ENCODE measurements at regions not wholly inside any gene's neighbourhood (a gene's known extent, or its start where the extent isn't known, plus 50 kb on each side); places are given as distances from the start of the nearest gene placed in this dataset.
A peak's percentile ranks its signal among the peaks of the same experiment; 100 is the strongest.

DNA sequence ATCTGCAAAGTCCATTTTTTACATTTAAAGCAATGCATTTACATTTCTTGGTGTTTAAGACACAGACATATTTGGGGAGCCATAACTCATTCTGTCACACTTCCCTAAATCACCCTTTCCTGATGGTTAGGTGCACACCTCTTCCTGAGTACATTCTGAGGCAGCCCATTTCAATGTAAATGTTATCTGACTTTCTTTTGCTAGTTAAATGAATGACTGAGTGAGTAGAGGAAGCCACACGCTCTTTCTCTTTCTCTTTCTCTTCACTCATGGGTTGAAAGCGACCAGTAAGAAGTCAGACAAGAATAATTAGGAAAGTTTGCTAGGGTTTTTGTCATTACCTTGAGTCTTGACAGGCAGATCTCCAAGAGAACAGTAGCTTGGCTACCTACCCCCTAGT lies 143.1 kb downstream of the S1PR1 start:
- DNase-seq, result no peak
- H3K9me3 ChIP-seq (replicated peaks; ENCODE audit: control insufficient read depth, low read depth, low read length), result no peaks in the 10 kb centered on the region
- H3K4me1 ChIP-seq (ENCODE audit: control insufficient read depth, insufficient read depth, low read length), result no peaks in the 10 kb centered on the region
- no peak overlapping the region for H3K4me3 ChIP-seq (ENCODE audit: low read length)
- H3K27me3 ChIP-seq (ENCODE audit: control insufficient read depth, insufficient read depth, low read length), result no peaks in the 10 kb centered on the region
- H3K36me3 ChIP-seq (ENCODE audit: control insufficient read depth, insufficient read depth, low read length), result no peaks in the 10 kb centered on the region
- no peak overlapping the region for H3K27ac ChIP-seq (ENCODE audit: low read length)
- no CpG with 5 or more reads among the region's 2 CpGs for WGBS (ENCODE audit: insufficient coverage)

- H3K4me3 ChIP-seq (ENCODE audit: low read length), result no peak overlapping the region
- H3K27me3 ChIP-seq (ENCODE audit: control insufficient read depth, insufficient read depth, low read length), result no peaks in the 10 kb centered on the region
- H3K9me3 ChIP-seq (replicated peaks; ENCODE audit: control insufficient read depth, low read depth, low read length), result no peaks in the 10 kb centered on the region
- WGBS (ENCODE audit: insufficient coverage), result 44% methylated on average over 3 of the region's 3 CpGs
- no peaks in the 10 kb centered on the region for H3K36me3 ChIP-seq (ENCODE audit: control insufficient read depth, insufficient read depth, low read length)
- no peak for DNase-seq
- no peaks in the 10 kb centered on the region for H3K4me1 ChIP-seq (ENCODE audit: control insufficient read depth, insufficient read depth, low read length)
- no peak overlapping the region for H3K27ac ChIP-seq (ENCODE audit: low read length)
These were observed 145.3 kb downstream of the S1PR1 start for GRCh38 chr1:101382135-101382534.

DNA sequence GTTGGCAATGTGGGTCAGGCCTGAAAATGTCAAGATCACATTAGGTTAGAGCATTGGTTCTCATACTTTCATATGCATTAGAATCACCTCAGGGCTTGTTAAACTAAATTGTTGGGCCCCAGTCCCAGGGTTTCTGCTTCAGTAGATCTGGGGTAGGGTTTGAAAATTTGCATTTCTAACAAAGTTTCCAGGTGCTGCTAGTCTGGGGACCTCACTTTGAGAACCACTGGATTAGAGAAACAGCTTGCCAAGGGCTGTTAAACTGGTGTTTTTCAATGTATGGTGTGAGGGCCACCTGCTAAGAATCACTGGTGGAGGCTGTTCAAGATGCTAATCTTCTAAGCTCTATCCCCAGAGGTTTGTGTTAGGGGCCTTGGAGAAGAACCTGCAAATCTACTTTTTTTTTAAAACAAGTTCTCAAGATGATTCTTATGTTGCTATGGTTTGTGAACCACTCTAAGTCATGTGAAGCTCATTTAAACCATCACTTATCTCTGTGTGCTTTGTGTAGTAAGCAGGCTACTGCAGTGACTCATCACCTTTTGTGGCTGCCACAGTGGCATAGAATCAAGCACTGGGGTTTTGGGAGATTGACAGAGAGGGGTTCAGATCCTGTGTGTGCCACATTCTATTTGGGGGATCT lies 152.2 kb downstream of the S1PR1 start:
- no peak overlapping the region for H3K4me3 ChIP-seq (ENCODE audit: low read length)
- no peak for DNase-seq
- H3K27ac ChIP-seq (ENCODE audit: low read length), result no peak overlapping the region
- no peaks in the 10 kb centered on the region for H3K36me3 ChIP-seq (ENCODE audit: control insufficient read depth, insufficient read depth, low read length)
- H3K4me1 ChIP-seq (ENCODE audit: control insufficient read depth, insufficient read depth, low read length), result no peaks in the 10 kb centered on the region
- H3K27me3 ChIP-seq (ENCODE audit: control insufficient read depth, insufficient read depth, low read length), result no peaks in the 10 kb centered on the region
- H3K9me3 ChIP-seq (replicated peaks; ENCODE audit: control insufficient read depth, low read depth, low read length), result no peaks in the 10 kb centered on the region

DNA sequence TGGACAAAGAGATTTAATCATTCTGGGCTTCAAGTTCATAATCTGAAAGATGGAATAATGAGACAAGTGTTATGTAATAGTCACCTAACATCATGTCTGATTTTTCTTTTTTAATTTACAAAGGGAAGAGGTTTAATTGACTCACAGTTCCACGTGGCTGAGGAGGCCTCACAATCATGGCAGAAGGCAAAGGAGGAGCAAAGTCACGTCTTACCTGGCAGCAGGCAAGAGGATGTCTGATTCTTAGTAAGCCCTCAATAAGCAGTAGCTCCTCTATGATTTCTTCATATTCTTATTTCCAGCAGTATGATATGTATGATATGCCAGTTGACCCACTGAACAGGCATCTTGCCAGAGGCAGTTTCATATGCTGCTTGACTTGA lies 152.7 kb downstream of the S1PR1 start:
- H3K27ac ChIP-seq (ENCODE audit: low read length), result no peak overlapping the region
- H3K27me3 ChIP-seq (ENCODE audit: control insufficient read depth, insufficient read depth, low read length), result no peaks in the 10 kb centered on the region
- no peaks in the 10 kb centered on the region for H3K36me3 ChIP-seq (ENCODE audit: control insufficient read depth, insufficient read depth, low read length)
- no peak for DNase-seq
- no peaks in the 10 kb centered on the region for H3K4me1 ChIP-seq (ENCODE audit: control insufficient read depth, insufficient read depth, low read length)
- no peak overlapping the region for H3K4me3 ChIP-seq (ENCODE audit: low read length)
- no CpG with 5 or more reads among the region's 2 CpGs for WGBS (ENCODE audit: insufficient coverage)
- H3K9me3 ChIP-seq (replicated peaks; ENCODE audit: control insufficient read depth, low read depth, low read length), result no peaks in the 10 kb centered on the region

DNA sequence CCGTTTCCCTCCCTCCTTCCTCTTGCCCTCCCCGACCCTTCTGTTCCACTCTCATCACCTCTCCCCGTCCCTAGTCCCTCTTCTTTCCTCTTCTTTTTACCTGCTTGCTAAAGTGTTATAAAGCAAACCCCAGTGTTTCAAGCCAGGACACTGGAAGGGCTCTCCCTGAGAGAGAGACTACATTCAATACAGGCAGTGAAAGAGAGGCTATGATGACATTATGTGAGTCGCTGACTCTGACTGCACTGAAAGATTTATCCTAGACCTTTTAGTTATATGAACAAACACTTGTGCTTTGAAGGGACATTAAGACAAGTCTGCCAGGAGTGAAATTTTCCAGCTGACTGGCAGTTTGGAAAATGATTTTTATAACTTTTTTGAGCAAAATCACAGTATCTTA lies 155.7 kb downstream of the S1PR1 start:
- H3K27ac ChIP-seq (ENCODE audit: low read length), result no peak overlapping the region
- peak; percentile 24 for DNase-seq
- H3K4me3 ChIP-seq (ENCODE audit: low read length), result no peak overlapping the region
- H3K27me3 ChIP-seq (ENCODE audit: control insufficient read depth, insufficient read depth, low read length), result no peaks in the 10 kb centered on the region
- H3K9me3 ChIP-seq (replicated peaks; ENCODE audit: control insufficient read depth, low read depth, low read length), result no peaks in the 10 kb centered on the region
- no peaks in the 10 kb centered on the region for H3K4me1 ChIP-seq (ENCODE audit: control insufficient read depth, insufficient read depth, low read length)
- 61% methylated on average over 3 of the region's 4 CpGs for WGBS (ENCODE audit: insufficient coverage)
- no peaks in the 10 kb centered on the region for H3K36me3 ChIP-seq (ENCODE audit: control insufficient read depth, insufficient read depth, low read length)

GRCh38 chr1:101394041-101394440 lies 157.2 kb downstream of the S1PR1 start:
- Histone ChIP-seq H3K27me3 (ENCODE audit: control insufficient read depth, insufficient read depth, low read length) (no peaks in the 10 kb centered on the region), H3K9me3 (replicated peaks; ENCODE audit: control insufficient read depth, low read depth, low read length) (no peaks in the 10 kb centered on the region), H3K4me3 (ENCODE audit: low read length) (no peak overlapping the region), H3K36me3 (ENCODE audit: control insufficient read depth, insufficient read depth, low read length) (no peaks in the 10 kb centered on the region), H3K4me1 (ENCODE audit: control insufficient read depth, insufficient read depth, low read length) (no peaks in the 10 kb centered on the region), H3K27ac (ENCODE audit: low read length) (no peak overlapping the region)
- DNase-seq, result peak; percentile 48
- WGBS (ENCODE audit: insufficient coverage), result 45% methylated on average over 1 of the region's 2 CpGs

DNA sequence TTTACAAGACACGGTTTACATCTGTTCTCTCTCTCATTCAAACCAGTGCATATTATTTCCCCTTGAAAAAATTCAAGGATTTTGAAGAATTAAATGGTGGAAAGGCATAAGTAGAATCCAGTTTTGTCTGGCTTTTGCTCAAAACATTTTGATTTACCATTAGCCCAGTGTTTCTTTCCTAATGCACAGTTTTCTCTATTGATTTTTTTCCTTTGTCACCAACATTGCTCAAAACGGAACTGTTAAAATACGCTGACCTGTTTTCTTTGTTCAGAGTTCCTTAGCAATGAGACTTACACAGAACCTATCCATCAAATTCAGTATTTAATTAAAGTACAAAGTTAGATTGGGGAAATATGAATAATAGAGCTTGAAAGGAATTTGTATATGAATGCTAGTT lies 162.4 kb downstream of the S1PR1 start:
- WGBS (ENCODE audit: insufficient coverage), result no CpG with 5 or more reads among the region's 3 CpGs
- no peaks in the 10 kb centered on the region for H3K27me3 ChIP-seq (ENCODE audit: control insufficient read depth, insufficient read depth, low read length)

DNA sequence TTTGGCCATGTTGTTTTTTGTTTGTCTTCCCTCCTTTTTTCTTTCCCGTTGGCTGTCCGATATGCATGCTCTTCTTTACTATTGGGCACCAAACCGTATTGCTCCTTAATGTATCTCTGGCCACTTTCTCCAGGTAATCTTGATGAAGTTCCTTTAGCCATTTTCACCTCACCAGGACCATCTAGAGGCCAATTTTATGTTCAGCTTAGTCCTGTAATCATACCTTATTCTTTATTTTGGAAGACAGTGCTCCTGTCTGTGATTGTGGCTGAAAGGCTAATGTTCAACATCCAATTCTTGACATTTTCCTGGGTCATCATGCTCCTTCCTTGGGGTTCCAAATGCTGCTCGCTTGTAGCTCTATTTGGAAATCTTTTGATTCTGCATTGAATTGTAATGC lies 169.5 kb downstream of the S1PR1 start:
- no peak for DNase-seq
- no peaks in the 10 kb centered on the region for H3K9me3 ChIP-seq (replicated peaks; ENCODE audit: control insufficient read depth, low read depth, low read length)
- no peak overlapping the region for H3K27ac ChIP-seq (ENCODE audit: low read length)
- no peaks in the 10 kb centered on the region for H3K36me3 ChIP-seq (ENCODE audit: control insufficient read depth, insufficient read depth, low read length)
- H3K4me1 ChIP-seq (ENCODE audit: control insufficient read depth, insufficient read depth, low read length), result no peaks in the 10 kb centered on the region
- H3K4me3 ChIP-seq (ENCODE audit: low read length), result no peak overlapping the region
- 86% methylated on average over 3 of the region's 4 CpGs for WGBS (ENCODE audit: insufficient coverage)
- no peaks in the 10 kb centered on the region for H3K27me3 ChIP-seq (ENCODE audit: control insufficient read depth, insufficient read depth, low read length)

More for the DNA sequence above, 162.4 kb downstream of the S1PR1 start:
- no peak overlapping the region for H3K27ac ChIP-seq (ENCODE audit: low read length)
- H3K4me1 ChIP-seq (ENCODE audit: control insufficient read depth, insufficient read depth, low read length), result no peaks in the 10 kb centered on the region
- H3K4me3 ChIP-seq (ENCODE audit: low read length), result no peak overlapping the region
- H3K9me3 ChIP-seq (replicated peaks; ENCODE audit: control insufficient read depth, low read depth, low read length), result no peaks in the 10 kb centered on the region
- DNase-seq, result no peak
- H3K36me3 ChIP-seq (ENCODE audit: control insufficient read depth, insufficient read depth, low read length), result no peaks in the 10 kb centered on the region

- DNase-seq, result no peak
- Histone ChIP-seq H3K4me3 (ENCODE audit: low read length) (no peak overlapping the region), H3K36me3 (ENCODE audit: control insufficient read depth, insufficient read depth, low read length) (no peaks in the 10 kb centered on the region), H3K27ac (ENCODE audit: low read length) (no peak overlapping the region), H3K9me3 (replicated peaks; ENCODE audit: control insufficient read depth, low read depth, low read length) (no peaks in the 10 kb centered on the region), H3K4me1 (ENCODE audit: control insufficient read depth, insufficient read depth, low read length) (no peaks in the 10 kb centered on the region), H3K27me3 (ENCODE audit: control insufficient read depth, insufficient read depth, low read length) (no peaks in the 10 kb centered on the region)
- WGBS (ENCODE audit: insufficient coverage), result no CpG with 5 or more reads among the region's 1 CpG
These were observed 169.9 kb downstream of the S1PR1 start for GRCh38 chr1:101406681-101407080.

DNA sequence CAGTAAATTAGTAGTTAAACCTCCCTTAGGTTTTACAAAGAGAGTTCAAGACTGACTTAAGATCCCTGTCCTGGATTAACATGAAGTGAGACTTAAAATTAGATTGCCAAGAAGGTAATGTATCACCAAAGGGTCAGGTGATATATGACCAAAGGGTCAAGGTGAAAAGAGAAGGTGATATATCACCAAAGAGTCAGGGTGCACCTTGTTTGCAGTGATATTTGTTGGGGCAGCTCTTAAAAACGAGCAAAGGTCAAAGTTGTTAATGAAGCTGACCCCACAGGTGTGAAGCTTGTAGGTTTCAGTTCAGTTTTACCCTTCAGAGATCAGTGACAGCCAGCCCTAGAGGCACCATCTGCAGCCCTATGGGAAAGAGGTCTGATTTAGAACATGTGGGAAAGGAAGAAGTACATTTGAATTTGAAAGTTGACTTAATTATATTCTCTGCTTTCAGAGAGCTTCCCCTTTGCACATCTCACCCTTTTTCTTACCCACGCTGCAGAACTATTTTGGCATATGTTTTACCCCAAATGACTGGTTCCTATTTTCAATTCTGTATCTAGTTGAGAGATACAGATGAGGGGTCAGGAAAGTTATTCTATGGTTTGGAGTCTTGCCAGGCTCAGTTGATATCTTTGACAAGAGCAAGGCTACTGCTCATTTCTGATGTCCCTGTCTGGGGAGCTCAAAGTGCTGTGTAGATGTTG lies 170.8 kb downstream of the S1PR1 start:
- Histone ChIP-seq H3K4me3 (ENCODE audit: low read length) (no peak overlapping the region), H3K36me3 (ENCODE audit: control insufficient read depth, insufficient read depth, low read length) (no peaks in the 10 kb centered on the region), H3K27me3 (ENCODE audit: control insufficient read depth, insufficient read depth, low read length) (no peaks in the 10 kb centered on the region)

More for the DNA sequence above, 170.8 kb downstream of the S1PR1 start:
- WGBS (ENCODE audit: insufficient coverage), result 13% methylated on average over 1 of the region's 2 CpGs
- DNase-seq, result peak; percentile 5
- Histone ChIP-seq H3K27ac (ENCODE audit: low read length) (no peak overlapping the region), H3K9me3 (replicated peaks; ENCODE audit: control insufficient read depth, low read depth, low read length) (no peaks in the 10 kb centered on the region), H3K4me1 (ENCODE audit: control insufficient read depth, insufficient read depth, low read length) (no peaks in the 10 kb centered on the region)
